Nephron (organoid): ENCODE measurements at regions not wholly inside any gene's neighbourhood (a gene's known extent, or its start where the extent isn't known, plus 50 kb on each side); places are given as distances from the start of the nearest gene placed in this dataset.
A peak's percentile ranks its signal among the peaks of the same experiment; 100 is the strongest.

ENCODE experiments used
- H3K27ac Mint-ChIP-seq, 3 experiments: 2 replicates each; pipeline ENCODE4 v1.8.0; 2020; ENCODE audit warnings: mixed read lengths in 3 of 3, mild to moderate bottlenecking in 2 of 3, moderate library complexity in 1 of 3
- H3K27me3 Mint-ChIP-seq: 2 replicates; pipeline ENCODE4 v1.8.0; 2021; ENCODE audit warnings: low read depth, mild to moderate bottlenecking, moderate library complexity, mixed read lengths
- H3K36me3 Mint-ChIP-seq: 2 replicates; pipeline ENCODE4 v1.8.0; 2020; ENCODE audit warnings: low read depth, mixed read lengths
- H3K4me1 Mint-ChIP-seq: 2 replicates; pipeline ENCODE4 v1.8.0; 2020; ENCODE audit warnings: mixed read lengths
- H3K4me3 Mint-ChIP-seq, 3 experiments: 2 replicates each; pipeline ENCODE4 v1.8.0; 2020; ENCODE audit warnings: mild to moderate bottlenecking in 3 of 3, mixed read lengths in 3 of 3, moderate library complexity in 2 of 3
- H3K9me3 Mint-ChIP-seq: 2 replicates; pipeline ENCODE4 v1.8.0; 2020; ENCODE audit warnings: mixed read lengths
- CTCF ChIP-seq, 3 experiments: fragments of 200-600 bp; sonication (generic); IDR thresholded peaks; one replicate each; pipeline ENCODE4 v1.5.0; 2021; ENCODE audit warnings: antibody characterized with exemption in 3 of 3; ENCODE audit not compliant: unreplicated experiment in 3 of 3

DNA sequence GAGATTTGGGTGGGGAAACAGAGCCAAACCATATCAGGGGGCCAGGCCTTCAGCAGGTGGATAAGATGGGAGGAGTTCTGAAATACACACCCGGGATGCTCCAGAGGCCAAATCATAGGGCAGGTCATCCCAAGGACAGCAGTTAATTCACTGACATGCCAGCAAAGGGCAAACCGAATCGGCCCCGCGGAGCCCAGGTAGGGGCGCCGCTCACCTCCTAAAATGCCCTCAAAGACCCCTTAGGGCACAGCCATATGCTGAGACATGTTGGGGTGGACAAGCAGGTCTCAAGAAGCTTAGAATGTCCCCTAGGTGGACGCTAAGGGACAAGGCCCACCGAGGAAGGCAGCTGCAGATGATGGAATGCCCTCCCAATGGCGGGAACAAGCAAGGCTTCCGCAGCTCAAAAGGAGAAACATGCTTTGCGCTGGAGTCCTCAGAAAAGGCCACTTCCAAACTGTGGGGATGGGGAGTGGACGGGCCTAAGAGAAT is 144.9 kb downstream of the ERCC6L2 start:
- Mint-ChIP-seq H3K9me3 (no peaks in the 10 kb centered on the region), H3K4me3 (peak overlapping the region; percentile 78 to 85 (median 84)), H3K4me1 (peaks cover 15% of the 10 kb centered on the region), H3K27ac (peak overlapping the region in 1 of 3 experiments; percentile 41), H3K36me3 (peaks cover 18% of the 10 kb centered on the region), H3K27me3 (peaks cover 65% of the 10 kb centered on the region)
- TF ChIP-seq CTCF (IDR thresholded peaks at IDR 0.05; ENCODE audit: unreplicated experiment in 3 of 3), result no peak
